Activated CD4-positive, CD25-positive, alpha-beta regulatory T cell treated with anti-CD3 and anti-CD28 coated beads, Interleukin-2, amount 50 U/mL, for 16 hours (primary cell): ENCODE measurements at regions not wholly inside any gene's neighbourhood (a gene's known extent, or its start where the extent isn't known, plus 50 kb on each side); places are given as distances from the start of the nearest gene placed in this dataset.
"Not testable (repeated sequence)": the region's sequence is repeated elsewhere in the genome, so short reads cannot be mapped to it uniquely, and the experiment has no call there.

ENCODE experiments used
- DNase-seq: peaks from one replicate; pipeline ENCODE4 v3.0.0-alpha.2; 2020; ENCODE audit warnings: low read depth, low spot score

DNA sequence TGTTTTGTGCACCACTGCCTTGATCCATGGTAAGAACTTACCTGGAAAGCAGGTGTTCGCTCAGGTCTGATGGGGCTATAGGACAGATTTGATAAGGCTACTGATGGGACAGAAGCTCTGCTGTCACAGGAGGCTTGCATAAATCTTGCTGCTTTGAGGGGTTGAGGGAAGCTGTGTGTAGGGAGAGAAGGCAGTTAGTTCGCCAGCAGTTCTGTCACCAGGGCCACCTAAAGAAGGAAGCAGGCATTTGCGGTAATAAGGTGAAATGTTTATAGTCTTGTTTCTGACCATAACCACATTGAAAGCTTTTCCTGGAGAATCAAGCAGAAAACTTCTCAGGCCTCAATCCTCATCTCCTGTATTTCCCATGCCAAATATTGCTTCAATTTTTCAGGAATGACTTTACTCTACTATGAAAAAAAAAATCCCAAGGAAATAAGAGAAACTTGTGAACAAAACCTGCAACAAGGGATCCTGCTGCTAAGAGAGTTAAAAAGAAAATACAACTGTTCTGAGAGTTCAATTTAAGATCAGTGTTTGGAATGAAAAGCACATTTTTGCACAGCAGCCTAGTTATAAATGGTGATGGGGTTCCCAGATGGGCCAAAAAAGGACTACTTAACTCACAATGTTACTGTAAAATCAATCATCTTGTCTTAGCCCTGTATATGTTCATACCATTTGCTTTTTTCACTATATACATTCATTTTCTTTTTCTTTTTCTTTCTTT, 122.0 kb upstream of the RANBP3L start:
- no peak for DNase-seq

DNA sequence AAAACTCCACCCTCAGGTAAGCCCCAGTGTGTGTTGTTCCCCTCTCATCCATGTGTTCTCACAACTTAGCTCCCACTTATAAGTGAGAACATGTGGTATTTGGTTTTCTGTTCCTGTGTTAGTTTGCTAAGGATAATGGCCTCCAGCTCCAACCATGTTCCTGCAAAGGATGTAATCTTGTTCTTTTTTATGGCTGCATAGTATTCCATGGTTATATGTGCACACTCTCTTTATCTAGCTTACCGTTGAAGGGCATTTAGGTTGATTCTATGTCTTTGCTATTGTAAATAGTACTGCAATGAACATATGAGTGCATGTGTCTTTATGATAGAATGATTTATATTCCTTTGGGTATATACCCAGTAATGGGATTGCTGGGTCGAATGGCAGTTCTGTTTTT, 124.4 kb upstream of the RANBP3L start:
- DNase-seq: not testable (repeated sequence)

DNA sequence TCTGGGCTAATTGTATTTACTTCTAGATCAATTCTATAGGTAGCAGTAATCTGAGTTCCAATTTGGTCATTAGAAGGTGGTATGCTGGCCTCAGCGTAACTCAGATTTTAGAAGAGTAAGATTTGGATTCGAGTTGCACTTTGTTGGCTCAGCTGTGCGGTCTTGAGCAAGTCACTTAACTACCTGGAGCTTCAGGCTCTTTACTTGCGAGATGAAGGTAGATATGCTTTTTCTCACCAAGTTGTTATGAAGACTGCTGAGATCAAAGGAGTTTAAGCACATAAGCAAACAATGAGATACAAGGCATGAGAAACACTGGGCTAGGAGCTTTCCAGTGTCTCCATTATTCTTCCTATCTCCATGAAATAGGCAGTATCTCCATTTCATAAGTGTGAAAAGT, 133.8 kb upstream of the RANBP3L start:
- no peak for DNase-seq

DNA sequence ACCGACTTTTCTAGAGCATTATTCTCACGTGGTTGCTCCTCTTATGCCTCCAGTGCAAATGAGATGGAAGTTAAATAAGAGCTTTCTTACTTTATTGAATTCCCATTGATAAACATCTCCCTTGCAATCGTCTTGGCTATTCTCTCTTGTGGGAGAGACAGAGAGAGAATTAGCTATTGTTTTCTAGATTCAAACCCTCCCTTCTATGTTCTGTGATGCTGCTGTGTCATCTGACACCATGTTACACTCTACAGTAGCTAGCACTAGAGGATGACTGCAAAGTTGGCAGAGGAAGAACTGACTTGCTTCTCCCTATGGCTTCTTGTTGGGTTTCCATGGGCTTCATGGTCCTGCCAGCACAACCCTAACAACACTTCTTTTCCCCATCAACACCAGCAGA, 134.6 kb upstream of the RANBP3L start:
- no peak for DNase-seq

DNA sequence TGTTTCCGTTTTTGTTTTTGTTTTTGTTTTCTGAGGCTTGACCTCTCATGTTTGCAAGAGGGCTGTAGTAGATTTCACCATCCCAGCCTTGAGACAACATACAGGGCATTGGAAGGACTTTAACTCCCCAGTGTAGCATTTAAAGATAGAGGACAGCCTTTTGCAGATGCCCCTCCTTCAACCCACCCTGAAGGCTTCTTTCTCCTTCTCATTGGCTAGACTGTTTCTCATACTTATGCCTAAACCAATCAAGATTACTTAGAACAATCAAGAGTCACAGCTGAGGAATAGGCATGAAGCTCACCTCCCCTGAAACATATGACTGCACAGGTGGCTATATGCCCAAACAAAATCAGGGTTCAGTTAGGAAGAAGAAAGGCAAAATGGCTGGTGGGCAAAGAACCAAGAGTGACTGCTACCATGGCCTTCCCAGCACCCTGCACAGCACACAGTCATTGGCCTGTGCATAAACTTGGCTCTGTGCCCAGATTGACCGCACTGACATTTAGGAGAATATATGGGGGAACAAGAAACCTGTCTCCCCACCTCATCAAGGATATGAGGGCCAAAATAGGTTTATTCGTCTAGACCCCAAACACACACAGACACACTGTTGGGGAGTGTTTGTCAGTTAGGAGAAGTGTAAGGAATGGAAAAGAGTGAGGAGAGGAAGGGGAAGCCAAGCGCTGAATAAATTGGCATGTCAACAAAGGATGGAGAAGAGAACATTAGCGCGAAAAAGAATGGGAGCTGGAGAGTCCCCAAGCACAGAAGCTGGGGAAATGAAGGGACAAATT, 137.3 kb upstream of the RANBP3L start:
- no peak for DNase-seq

DNA sequence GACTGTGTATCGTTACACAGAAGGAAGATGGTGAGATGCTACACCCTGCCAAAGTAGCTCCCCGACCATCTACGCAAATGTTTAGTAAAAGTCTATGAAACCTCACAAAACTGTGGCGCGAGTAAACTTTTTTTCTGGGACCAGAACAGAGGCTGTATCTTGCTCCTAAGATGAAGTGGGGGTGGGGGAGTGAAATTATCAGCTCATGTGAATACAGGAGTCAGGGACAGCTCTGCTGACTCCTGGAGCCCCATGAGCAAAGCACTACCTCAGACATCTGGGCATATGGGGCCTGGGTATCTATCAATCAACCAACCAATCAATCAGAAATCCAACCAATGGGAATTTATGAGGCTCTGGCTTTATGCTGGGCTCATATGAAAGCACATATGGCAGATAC, 138.6 kb upstream of the RANBP3L start:
- DNase-seq: no peak

DNA sequence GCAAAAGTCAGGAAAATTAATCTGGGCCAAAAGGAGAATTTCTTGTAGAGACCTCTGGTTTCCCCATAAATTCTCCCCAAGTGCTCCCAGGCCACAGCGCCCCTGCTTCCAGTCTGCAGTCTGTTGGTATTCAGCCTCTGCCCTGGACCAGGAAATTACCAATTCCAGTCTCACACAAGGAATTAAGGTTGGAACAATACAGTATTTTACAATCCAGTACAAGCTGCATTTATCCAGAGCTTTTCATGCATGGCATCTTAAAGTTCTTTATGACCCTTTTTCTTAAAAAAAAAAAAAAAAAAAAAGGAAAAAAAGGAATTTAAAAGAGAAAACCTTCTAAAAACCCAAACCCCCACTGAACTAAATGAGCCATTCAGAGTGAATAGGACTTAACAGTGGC, 139.6 kb upstream of the RANBP3L start:
- DNase-seq: no peak

DNA sequence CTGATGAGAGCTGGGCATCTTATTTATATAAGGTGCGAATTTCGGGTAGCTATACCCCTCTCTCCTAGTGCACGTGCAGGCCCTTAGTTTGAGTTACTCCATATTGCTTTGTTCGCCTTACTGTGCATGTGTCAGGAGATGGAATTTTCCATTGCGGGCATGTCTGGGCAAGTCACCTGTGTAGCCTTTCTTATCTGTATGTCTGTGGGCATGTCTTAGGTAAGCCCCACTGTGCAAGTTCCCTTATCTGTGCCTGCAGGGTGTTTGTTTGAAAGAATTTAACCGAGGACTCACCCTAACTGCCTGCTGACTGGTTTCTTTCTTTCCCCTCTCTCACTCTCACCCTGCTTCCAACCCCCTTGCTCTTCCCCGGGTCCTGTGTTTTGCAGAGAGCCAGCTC, 140.7 kb upstream of the RANBP3L start:
- no peak for DNase-seq

DNA sequence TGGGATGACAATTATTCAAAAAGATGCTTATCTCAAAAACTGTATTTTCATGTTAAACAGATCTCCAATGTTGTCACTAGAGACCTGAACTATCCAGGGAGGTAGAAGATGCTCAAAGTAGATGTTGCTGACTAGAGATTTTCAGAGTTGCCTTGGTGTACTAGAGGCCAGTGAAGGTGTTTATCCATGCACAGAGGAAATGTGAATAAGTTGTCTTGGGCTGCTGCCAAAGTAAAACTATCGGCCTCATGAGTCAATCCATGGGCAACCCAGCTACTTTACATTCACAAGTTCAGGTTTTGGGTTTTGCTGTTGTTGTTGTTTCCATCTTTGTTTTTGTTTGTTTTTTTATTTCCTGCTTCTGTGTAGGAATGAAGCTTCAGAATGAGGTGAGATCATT, 141.1 kb upstream of the RANBP3L start:
- no peak for DNase-seq

DNA sequence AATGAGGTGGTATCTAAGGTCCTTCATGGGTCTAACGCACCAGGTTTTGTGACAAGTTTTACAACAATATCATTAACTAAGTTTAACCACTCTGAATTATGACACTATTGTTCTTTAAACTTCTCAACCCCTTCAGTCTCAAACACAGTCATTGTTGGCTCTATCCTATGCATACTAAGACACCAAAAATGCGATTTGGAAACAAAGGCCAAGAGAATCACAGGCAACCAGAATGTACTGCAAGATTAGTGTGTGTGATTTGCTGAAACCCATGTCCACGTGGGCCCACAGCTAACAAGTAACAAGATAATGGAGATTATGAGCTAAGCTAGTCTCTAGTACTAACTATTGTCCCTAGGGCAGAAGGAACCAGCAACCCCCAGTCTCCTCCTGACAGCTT, 142.2 kb upstream of the RANBP3L start:
- DNase-seq: no peak

DNA sequence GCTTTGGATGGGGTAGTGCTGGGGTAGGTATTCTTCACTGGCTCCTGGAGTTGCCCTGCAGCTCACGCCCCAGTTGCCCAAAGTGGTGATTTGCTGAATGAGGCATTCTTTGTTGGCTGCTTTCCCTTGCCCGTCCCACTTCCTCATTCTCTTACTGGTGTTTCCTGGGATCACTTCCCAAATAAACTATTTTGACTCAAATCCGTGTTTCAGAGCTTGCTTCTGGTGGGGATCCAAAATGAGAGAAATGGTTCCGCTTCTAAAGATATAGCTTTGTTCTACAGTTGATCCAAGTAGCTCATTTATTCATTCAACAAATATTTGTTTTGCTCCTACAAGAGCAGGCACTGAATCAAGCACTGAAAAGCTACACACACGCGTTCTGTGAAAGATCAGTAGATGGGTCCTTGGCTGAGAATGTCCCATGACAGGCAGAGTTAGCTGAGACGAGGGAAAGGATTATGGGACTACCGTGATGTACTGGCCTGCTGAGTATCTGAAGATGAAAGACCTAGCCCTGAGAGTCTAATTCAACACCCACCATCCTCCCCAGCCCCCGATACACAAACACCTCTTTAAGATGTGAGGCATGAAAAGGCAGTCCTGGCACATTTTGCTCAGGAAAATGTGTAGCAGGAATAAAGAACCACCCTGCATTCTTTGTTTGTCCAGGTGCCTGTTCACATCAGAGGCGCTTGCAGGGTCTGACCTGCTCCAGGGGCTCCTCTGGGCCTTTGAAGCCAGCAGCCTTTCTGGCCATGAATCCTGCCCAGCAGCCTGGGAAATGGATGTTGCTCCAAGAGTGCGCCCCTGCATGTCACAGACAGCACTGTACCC, 143.1 kb upstream of the RANBP3L start:
- DNase-seq: no peak

DNA sequence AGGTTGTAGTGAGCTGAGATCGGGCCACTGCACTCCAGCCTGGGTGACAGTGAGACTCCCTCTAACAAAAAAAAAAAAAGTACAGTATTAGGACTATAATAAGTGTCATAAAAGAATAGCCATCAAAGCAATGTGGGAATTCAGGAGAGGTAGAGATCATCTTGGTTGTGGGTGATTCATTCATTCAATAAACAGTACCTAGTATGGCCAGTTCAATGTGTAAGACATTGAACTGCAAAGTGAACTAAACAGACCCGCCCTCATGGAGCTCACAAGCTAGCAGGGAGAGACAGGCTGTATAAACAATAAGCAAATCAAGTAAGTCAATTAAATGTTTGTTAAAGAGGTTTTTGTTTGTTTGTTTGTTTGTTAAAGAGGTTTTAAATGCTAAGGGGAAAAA, 146.1 kb upstream of the RANBP3L start:
- no peak for DNase-seq

DNA sequence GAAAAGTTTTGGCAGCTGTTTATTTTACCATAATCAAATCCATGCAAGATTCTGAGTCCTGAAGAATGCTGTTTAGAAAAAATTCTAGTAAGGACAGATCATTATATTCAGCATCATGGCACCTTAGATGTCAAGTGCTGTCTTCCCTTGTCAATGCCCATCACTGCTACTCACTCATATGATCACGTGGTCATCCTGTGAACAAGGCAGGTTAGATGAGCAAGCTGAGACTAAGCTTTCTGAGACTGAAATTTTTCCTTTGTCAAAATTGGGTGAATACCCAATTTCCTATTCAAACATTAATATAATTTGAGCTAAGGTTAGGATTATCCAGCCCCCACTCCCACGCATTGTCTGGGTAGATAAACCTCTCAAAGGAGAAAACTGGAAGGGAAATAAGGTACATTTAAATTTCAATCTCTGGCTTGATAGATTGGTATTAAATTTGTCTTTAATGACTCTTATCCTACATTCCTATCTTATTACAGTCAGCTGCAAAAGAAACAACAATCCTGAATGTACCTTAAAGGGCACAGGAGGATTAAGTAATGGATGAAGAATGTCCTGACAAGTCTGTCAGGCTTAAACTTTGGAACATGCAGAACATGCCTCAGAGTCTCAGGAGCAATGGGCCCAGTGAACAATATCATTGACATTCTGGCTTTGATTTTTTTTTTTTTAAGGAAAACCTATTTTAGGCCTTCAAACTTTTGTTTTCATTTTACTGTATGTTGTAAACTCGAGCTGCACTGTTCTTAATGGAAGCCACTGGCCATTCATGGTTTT, 148.7 kb upstream of the RANBP3L start:
- DNase-seq: no peak

DNA sequence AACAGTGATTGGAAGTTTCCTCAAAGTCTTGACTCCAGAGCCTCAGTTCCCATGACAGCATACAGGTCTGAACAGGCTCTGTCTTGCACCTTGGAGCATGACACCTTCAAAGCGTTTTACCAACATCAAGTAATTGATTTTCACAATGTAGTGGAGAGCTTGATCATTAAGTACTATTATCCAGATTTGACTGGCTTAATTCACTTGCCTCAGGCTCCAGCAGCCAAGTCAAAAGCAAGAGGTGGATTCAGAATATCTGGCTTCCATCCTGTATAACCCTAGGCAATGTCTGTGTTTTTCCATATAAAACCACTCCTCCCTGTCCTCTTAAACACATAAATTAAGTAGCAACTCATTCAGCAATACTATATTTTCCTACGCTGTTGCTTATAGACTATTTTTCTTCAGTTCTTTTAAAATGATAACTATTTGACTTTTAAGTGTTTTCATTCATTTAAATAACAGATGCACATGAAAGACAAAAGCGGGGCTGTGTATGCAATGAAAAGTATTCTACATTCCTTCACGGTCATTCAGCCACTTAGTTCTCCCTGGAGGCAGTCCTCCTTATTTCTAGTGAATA, 150.8 kb upstream of the RANBP3L start:
- no peak for DNase-seq

DNA sequence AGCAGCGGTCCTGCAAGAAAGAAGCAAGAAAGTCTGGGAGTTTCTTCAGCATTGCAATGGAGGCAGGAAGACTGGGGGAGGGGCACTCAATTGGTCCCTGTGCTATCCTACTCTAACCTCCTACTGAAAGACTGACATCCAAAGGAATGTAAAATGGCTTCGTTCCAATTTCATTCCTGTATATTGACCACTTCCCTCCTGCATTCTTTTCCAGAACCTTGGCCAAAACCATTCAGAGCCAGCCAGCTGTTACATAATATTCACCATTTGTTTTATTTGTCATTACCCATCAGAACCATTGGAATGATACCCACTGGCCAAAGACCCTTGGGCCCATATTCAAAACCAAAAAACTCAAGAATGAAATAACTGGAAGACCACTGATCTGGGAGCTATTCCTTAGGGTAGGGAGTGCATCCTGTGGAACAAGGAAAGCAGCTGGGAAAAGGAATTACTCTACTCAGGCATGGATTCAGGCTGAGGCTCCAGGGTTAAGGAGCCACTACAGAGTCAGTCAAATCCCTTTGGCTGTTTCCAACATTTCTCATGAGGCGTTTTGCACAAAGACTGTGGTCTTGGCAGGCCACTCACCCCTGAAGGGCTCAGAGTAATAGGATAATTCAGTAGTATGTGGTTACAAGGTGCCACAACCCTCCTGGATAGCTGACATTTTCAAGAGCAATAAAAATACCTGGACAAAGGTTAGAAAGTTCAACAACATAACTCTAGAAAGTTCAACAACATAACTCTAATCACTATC, 148.7 kb upstream of the SLC1A3 start:
- no peak for DNase-seq

DNA sequence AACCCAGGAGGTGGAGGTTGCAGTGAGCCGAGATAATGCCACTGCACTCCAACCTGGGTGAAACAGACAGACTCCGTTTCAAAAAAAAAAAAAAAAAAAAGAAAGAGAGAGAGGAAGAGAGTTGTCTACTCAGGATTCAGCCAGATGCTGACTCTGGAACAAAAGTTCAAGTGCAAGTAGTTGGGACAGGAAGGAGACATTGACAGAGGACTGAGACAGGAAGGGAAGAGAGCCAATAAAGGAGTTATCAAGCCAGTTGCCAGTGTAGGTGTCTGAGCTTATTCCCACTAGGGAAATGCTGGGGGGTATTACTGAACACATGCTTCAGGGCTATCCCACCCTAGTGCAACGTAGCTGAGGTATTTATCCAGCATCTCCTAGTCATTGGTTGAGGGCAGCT, 147.7 kb upstream of the SLC1A3 start:
- no peak for DNase-seq

DNA sequence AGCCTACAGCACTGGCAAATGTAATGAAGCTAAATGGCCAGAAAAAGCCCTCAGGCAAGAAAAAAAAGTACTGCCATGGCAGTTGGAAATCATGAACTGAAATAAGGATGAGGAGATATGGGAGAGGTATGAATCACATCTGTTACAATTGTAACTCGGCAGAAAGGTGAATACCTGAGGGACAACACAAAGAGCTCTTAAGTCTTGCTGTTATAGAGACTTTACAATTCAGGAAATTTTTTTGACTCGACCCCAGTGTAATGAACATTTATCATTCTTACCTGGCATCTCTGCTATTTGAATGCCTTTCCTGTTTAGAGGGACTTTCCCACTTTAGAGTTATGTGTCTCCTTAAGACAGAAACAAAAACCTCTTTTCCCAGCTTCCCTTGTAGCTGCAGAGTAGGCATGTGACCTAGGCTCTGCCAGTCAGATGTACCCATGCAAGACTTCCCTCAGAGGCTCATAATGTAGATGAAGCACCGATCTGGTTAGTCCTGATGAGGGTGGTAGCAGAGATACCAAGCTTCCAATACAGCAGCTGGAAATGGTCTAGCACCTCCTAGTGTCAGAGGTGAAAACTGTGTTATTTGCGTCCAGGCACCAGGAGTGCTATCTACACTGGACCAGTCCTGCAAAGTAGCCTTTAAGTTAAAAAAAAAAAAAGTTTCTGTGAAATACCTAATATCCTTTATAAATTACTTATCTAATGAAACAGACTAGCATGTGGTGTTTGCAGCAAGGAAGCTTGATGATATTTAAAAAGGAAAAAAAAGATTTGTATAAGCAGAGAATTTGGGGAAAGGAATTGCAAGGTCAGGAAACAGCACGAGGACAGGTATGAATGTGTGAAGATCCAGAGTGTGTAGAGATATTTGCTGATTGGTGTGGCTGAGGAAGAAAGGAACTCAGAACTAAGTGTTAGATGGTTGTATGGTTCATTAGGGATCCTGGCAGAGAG, 146.9 kb upstream of the SLC1A3 start:
- no peak for DNase-seq

DNA sequence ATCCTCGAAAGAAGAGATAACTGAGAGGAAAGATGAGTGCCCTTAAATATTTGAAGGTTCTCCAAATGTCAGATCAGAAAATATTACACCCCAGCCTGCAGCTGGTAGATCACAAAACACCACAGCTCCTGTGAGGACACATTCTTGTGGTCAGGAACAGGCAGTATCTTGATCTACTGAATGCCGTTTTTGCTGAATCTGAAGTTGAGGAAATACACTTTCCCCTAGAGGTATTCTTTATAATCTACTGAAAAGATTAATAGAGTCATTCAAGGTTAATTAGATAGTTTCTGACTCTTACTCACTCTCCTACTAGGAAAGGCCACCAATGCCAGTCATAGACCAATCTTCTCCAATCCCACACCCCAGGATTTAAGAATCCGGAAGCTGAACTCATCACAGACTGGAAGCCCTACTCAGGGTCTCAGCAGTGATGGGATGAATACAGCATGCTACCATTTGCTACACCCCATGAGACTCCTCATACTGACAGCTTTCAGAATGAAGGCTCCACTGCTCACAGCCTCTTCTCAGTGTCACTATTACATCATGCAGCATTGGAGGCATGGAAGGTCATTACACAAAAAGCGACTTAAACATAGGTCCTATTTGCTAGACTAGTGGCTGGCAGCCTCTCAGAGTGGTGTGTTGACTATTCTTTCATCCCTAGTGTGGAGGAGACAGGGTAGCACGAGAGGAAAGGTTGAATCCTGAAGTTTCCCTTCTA, 143.9 kb upstream of the SLC1A3 start:
- DNase-seq: no peak

DNA sequence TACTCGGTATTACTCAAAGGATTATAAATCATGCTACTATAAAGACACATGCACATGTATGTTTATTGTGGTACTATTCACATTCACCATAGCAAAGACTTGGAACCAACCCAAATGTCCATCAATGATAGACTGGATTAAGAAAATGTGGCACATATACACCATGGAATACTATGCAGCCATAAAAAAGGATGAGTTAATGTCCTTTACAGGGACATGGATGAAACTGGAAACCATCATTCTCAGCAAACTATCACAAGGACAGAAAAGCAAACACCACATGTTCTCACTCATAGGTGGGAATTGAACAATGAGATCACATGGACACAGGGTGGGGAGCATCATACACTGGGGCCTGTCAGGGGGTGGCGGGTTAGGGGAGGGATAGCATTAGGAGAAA, 130.5 kb upstream of the SLC1A3 start:
- DNase-seq: not testable (repeated sequence)
